IMR-90 (cell line): ENCODE measurements at regions not wholly inside any gene's neighbourhood (a gene's known extent, or its start where the extent isn't known, plus 50 kb on each side); places are given as distances from the start of the nearest gene placed in this dataset.

Experiments used
- ATAC-seq: fragments of 200-7000 bp; cut with Tn5 transposase; 2 replicates; pipeline ENCODE4 v1.9.1; 2020; ENCODE audit warnings: low read depth, mild to moderate bottlenecking, moderate library complexity
- BruUV-seq: library from RNA; stranded (reverse); fragments of 400-500 nt; replicated peaks from 2 replicates; lab custom pipeline; 2021; lab: Mats Ljungman, UMichigan
- CTCF ChIA-PET: fragments of 300-600 bp; formaldehyde crosslinking; extraction: SDS; loops from one replicate; lab custom pipeline; 2021; ENCODE audit warnings: antibody characterized with exemption; lab: Yijun Ruan, JAX
- POLR2A ChIA-PET: fragments of 300-600 bp; sonication (Branson Sonifier 250); formaldehyde crosslinking; loops from one replicate; lab custom pipeline; 2022; ENCODE audit warnings: antibody characterized with exemption; ENCODE audit not compliant: unreplicated experiment; lab: Charles Lee
- DNase-seq: peaks from one replicate; pipeline ENCODE4 v3.0.0; 2013
- H2AFZ ChIP-seq: replicated peaks from 2 replicates; pipeline ENCODE3; 2013; ENCODE audit warnings: low read length, mild to moderate bottlenecking; ENCODE audit not compliant: poor library complexity
- H2AK5ac ChIP-seq: 2 replicates; pipeline ENCODE4 v1.6.1; 2013; ENCODE audit warnings: low read depth, low read length, inconsistent platforms
- H2AK9ac ChIP-seq: replicated peaks from 2 replicates; pipeline ENCODE3; 2013; ENCODE audit warnings: mild to moderate bottlenecking, low read depth, low read length, moderate library complexity; ENCODE audit not compliant: poor library complexity
- H2BK120ac ChIP-seq: 2 replicates; pipeline ENCODE4 v1.6.1; 2013; ENCODE audit warnings: low read depth, low read length, inconsistent platforms
- H2BK15ac ChIP-seq: 3 replicates; pipeline ENCODE4 v1.6.1; 2013; ENCODE audit warnings: low read depth, low read length, inconsistent platforms
- H2BK20ac ChIP-seq: 2 replicates; pipeline ENCODE4 v1.6.1; 2013; ENCODE audit warnings: low read depth, mild to moderate bottlenecking, inconsistent platforms, low read length, moderate library complexity
- H2BK5ac ChIP-seq: 2 replicates; pipeline ENCODE4 v1.6.1; 2013; ENCODE audit warnings: mild to moderate bottlenecking, low read depth, low read length, inconsistent platforms; ENCODE audit not compliant: poor library complexity, severe bottlenecking
- H3K14ac ChIP-seq: replicated peaks from 2 replicates; pipeline ENCODE4 v1.6.1; 2013; ENCODE audit warnings: low read depth, low read length, inconsistent platforms
- H3K18ac ChIP-seq: 2 replicates; pipeline ENCODE4 v1.6.1; 2013; ENCODE audit warnings: low read depth, low read length, control low read depth
- H3K23ac ChIP-seq: 2 replicates; pipeline ENCODE4 v1.6.1; 2013; ENCODE audit warnings: low read depth, low read length, inconsistent platforms
- H3K27ac ChIP-seq: 2 replicates; pipeline ENCODE4 v1.5.1; 2013; ENCODE audit warnings: mild to moderate bottlenecking, control low read depth, low read length; ENCODE audit not compliant: insufficient read depth
- H3K27me3 ChIP-seq: 2 replicates; pipeline ENCODE4 v1.6.1; 2013; ENCODE audit warnings: low read length; ENCODE audit not compliant: control insufficient read depth, insufficient read depth
- H3K36me3 ChIP-seq: 2 replicates; pipeline ENCODE4 v1.6.1; 2013; ENCODE audit warnings: low read length, mixed read lengths; ENCODE audit not compliant: control insufficient read depth, insufficient read depth
- H3K4ac ChIP-seq: 2 replicates; pipeline ENCODE4 v1.6.1; 2013; ENCODE audit warnings: low read depth, low read length, inconsistent platforms
- H3K4me1 ChIP-seq: 2 replicates; pipeline ENCODE4 v1.6.1; 2013; ENCODE audit warnings: low read length, mixed read lengths; ENCODE audit not compliant: control insufficient read depth, insufficient read depth
- H3K4me2 ChIP-seq: 2 replicates; pipeline ENCODE4 v1.6.1; 2013; ENCODE audit warnings: low read depth, mild to moderate bottlenecking, control low read depth, low read length, moderate library complexity
- H3K4me3 ChIP-seq: 2 replicates; pipeline ENCODE4 v1.5.1; 2013; ENCODE audit warnings: low read depth, mild to moderate bottlenecking, control low read depth, low read length, moderate library complexity; ENCODE audit not compliant: insufficient read depth
- H3K56ac ChIP-seq: 2 replicates; pipeline ENCODE4 v1.6.1; 2013; ENCODE audit warnings: low read length, inconsistent platforms; ENCODE audit not compliant: insufficient read depth; ENCODE audit errors: extremely low read depth
- H3K79me1 ChIP-seq, 2 experiments: 2 replicates each; pipeline ENCODE4 v1.6.1; 2013; ENCODE audit warnings: low read length in 2 of 2, inconsistent platforms in 1 of 2, low read depth in 1 of 2
- H3K9ac ChIP-seq: 2 replicates; pipeline ENCODE4 v1.6.1; 2013; ENCODE audit warnings: low read depth, low read length, control low read depth
- H3K9me1 ChIP-seq: 2 replicates; pipeline ENCODE4 v1.6.1; 2013; ENCODE audit warnings: low read length, inconsistent platforms; ENCODE audit not compliant: insufficient read depth
- H3K9me3 ChIP-seq: 2 replicates; pipeline ENCODE4 v1.6.1; 2013; ENCODE audit warnings: low read length; ENCODE audit not compliant: control insufficient read depth, insufficient read depth
- H4K20me1 ChIP-seq: 2 replicates; pipeline ENCODE4 v1.6.1; 2013; ENCODE audit warnings: low read length, inconsistent platforms; ENCODE audit not compliant: insufficient read depth
- H4K5ac ChIP-seq: 2 replicates; pipeline ENCODE4 v1.6.1; 2013; ENCODE audit warnings: mild to moderate bottlenecking, low read depth, low read length, control low read depth
- H4K8ac ChIP-seq, 2 experiments: 2 replicates each; pipeline ENCODE4 v1.6.1; 2013; ENCODE audit warnings: low read depth in 2 of 2, low read length in 2 of 2, control low read depth in 1 of 2, inconsistent platforms in 1 of 2
- H4K91ac ChIP-seq: 2 replicates; pipeline ENCODE4 v1.6.1; 2013; ENCODE audit warnings: low read depth, low read length, inconsistent platforms; ENCODE audit not compliant: insufficient read depth
- CEBPB ChIP-seq: IDR thresholded peaks from 2 replicates; pipeline ENCODE4 v1.6.1; 2012; ENCODE audit warnings: low read depth, low read length, improper control_type of control experiment
- MAFK ChIP-seq: IDR thresholded peaks from 2 replicates; pipeline ENCODE4 v1.6.1; 2012; ENCODE audit warnings: low read depth, low read length, improper control_type of control experiment
- RFX5 ChIP-seq: IDR thresholded peaks from 2 replicates; pipeline ENCODE4 v1.8.0; 2012; ENCODE audit warnings: low read depth, mild to moderate bottlenecking, low read length, moderate library complexity
- dilution Hi-C: fragments of 300-500 bp; cut with HindIII; formaldehyde crosslinking; loops from one replicate; pipeline ENCODE4 v1.14.3; 2018; ENCODE audit warnings: low sequenced_read_pairs; ENCODE audit not compliant: unreplicated experiment
- in situ Hi-C: fragments of 300-500 bp; cut with MboI; formaldehyde crosslinking; loops from 3 replicates; pipeline ENCODE4 v1.14.3; 2019; ENCODE audit warnings: low sequenced_read_pairs, inconsistent platforms, mixed read lengths
- intact Hi-C: fragments of 100-400 bp; cut with micrococcal nuclease; formaldehyde crosslinking; loops from 2 replicates; pipeline ENCODE4 v1.10.0; 2022

DNA sequence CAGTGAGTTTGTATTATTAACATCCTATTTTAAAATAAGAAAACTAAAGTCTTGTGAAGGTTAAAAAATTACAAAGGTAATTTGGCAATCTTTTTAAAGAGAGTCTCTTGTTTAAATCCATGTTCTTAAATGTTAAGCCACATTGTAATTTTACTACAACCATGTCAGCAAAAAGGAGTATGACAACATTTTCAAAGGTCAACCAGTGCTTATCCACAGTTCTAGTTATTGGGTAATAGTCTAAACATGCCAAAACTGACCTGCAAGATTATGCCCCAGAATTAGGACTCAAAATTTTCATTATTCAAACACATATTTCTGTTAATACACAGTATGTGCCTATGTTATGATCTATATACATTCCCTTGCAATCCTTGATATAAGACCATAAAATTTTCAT, 1312.6 kb upstream of the CHAC2 start:
- Histone ChIP-seq H3K4ac (no peak overlapping the region), H3K9ac (no peak overlapping the region), H3K27me3 (no peaks in the 10 kb centered on the region), H2BK5ac (no peak overlapping the region), H2AK9ac (no peak overlapping the region), H3K27ac (no peak overlapping the region), H4K20me1 (no peaks in the 10 kb centered on the region), H3K18ac (no peak overlapping the region), H3K14ac (no peak overlapping the region), H4K5ac (no peak overlapping the region), H2BK20ac (no peak overlapping the region), H2AFZ (no peak overlapping the region), H3K4me3 (no peak overlapping the region), H3K79me1 (no peaks in the 10 kb centered on the region), H3K4me2 (no peak overlapping the region), H3K56ac (no peak overlapping the region), H3K36me3 (no peaks in the 10 kb centered on the region), H3K9me1 (no peaks in the 10 kb centered on the region), H3K23ac (no peak overlapping the region), H3K9me3 (no peaks in the 10 kb centered on the region), H2BK120ac (no peak overlapping the region), H2AK5ac (no peak overlapping the region), H2BK15ac (no peak overlapping the region), H4K8ac (no peak overlapping the region), H3K4me1 (no peaks in the 10 kb centered on the region), H4K91ac (no peak overlapping the region)
- ChIA-PET CTCF (no interaction called here), POLR2A (no interaction called here)
- BruUV-seq, result no TSS peak
- no peak for DNase-seq
- no peak for ATAC-seq
- dilution Hi-C loops (no loop called here), in situ Hi-C loops (no loop called here), intact Hi-C loops (no loop called here)
- TF ChIP-seq RFX5, result no peak
- TF ChIP-seq MAFK, result no peak
- TF ChIP-seq CEBPB, result 0 out of 2 replicates have a peak, but pooled peaks have one; percentile 23
